Stimulated activated memory B cell treated with anti-CD40 and anti-IgM and Interleukin-4, amounts not matched to agents 10 μg/mL and 1 μg/mL and 100 μg/mL, for 72 hours (primary cell): ENCODE measurements at regions not wholly inside any gene's neighbourhood (a gene's known extent, or its start where the extent isn't known, plus 50 kb on each side); places are given as distances from the start of the nearest gene placed in this dataset.

Source experiments
- ATAC-seq: fragments of 150-1000 bp; cut with Tn5 transposase; 2 replicates; pipeline ENCODE4 v1.10.0; 2021
- H3K27ac Mint-ChIP-seq: one replicate; pipeline ENCODE4 v1.8.0; 2022; ENCODE audit warnings: mild to moderate bottlenecking, mixed read lengths
- H3K27me3 Mint-ChIP-seq: one replicate; pipeline ENCODE4 v1.8.0; 2022; ENCODE audit warnings: mixed read lengths
- H3K36me3 Mint-ChIP-seq: one replicate; pipeline ENCODE4 v1.8.0; 2022; ENCODE audit warnings: mixed read lengths
- H3K4me1 Mint-ChIP-seq: one replicate; pipeline ENCODE4 v1.8.0; 2022; ENCODE audit warnings: mixed read lengths
- H3K4me3 Mint-ChIP-seq: one replicate; pipeline ENCODE4 v1.8.0; 2022; ENCODE audit warnings: mild to moderate bottlenecking, moderate library complexity, mixed read lengths
- H3K9me3 Mint-ChIP-seq: one replicate; pipeline ENCODE4 v1.8.0; 2022; ENCODE audit warnings: mixed read lengths

DNA sequence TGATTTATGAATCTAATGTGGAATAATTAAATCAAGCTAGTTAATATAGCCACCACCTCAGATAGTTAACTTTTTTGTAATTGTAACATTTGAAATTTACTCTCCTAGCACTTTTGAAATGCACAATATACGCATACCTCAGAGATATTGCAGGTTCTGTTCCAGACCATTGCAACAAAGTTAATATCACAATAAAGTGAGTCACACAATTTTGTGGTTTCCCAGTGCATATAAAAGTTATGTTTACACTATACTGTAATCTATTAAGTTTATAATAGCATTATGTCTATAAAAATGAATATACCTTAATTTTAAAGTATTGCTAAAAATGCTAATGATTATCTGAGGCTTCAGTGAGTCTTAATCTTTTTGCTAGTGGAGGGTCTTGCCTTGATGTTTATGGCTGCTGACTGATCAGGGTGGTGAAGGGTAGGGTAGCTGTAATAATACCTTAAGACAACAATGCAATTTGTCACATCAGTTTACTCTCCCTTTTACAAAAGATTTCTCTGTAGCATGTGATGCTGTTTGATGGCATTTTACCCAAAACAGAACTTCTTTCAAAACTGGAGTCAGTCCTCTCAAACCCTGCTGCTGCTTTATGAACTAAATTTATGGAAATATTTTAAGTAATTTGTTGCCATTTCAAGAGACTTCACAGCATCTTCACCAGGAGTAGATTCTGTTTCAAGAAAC is 235.1 kb upstream of the ADAMTSL1 start:
- peaks cover 6% of the 10 kb centered on the region for H3K9me3 Mint-ChIP-seq
- no peak overlapping the region for H3K4me3 Mint-ChIP-seq
- H3K27ac Mint-ChIP-seq: no peak overlapping the region
- H3K27me3 Mint-ChIP-seq: no peaks in the 10 kb centered on the region
- no peak for ATAC-seq
- no peaks in the 10 kb centered on the region for H3K36me3 Mint-ChIP-seq
- H3K4me1 Mint-ChIP-seq: no peaks in the 10 kb centered on the region

DNA sequence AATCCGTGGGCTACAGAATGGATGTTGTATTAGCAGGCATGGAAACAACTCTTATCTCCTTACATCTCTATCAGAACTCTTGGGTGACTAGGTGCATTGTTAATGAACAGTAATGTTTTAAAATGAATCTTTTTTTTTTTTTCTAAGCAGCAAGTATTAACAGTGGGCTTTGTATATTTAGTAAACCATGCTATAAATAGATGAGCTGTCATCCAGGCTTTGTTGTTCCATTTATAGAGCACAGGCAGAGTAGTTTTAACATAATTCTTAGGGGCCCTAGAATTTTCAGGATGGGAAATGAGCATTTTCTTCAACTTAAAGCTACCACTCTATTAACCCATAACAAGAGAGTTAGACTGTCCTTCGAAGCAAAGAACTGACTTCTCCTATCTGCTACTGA is 233.7 kb upstream of the ADAMTSL1 start:
- ATAC-seq: no peak
- H3K4me3 Mint-ChIP-seq: no peak overlapping the region
- peaks cover 11% of the 10 kb centered on the region for H3K9me3 Mint-ChIP-seq
- H3K36me3 Mint-ChIP-seq: no peaks in the 10 kb centered on the region
- no peak overlapping the region for H3K27ac Mint-ChIP-seq
- H3K4me1 Mint-ChIP-seq: no peaks in the 10 kb centered on the region
- H3K27me3 Mint-ChIP-seq: no peaks in the 10 kb centered on the region

DNA sequence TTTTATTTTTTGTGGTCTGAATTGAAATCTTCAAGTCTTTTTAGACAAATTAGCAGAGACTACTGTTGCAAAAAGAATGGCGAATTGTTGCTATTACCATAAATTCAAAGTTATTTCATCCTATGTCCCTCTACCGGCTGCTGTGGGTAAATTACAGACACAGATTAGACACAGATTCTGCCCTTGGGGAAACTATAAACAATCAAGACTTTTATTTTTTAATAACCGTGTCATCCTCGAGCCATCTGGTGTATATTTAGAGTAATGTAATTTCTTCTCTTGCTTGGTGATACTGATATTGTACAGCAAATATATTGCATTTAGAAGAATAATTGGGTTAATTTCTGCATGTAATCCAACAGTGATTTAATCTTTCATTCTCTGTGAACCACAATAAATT is 228.0 kb upstream of the ADAMTSL1 start:
- ATAC-seq: no peak
- Mint-ChIP-seq H3K4me1 (no peaks in the 10 kb centered on the region), H3K27ac (no peak overlapping the region), H3K4me3 (no peak overlapping the region), H3K36me3 (no peaks in the 10 kb centered on the region), H3K9me3 (peaks cover 11% of the 10 kb centered on the region), H3K27me3 (no peaks in the 10 kb centered on the region)

DNA sequence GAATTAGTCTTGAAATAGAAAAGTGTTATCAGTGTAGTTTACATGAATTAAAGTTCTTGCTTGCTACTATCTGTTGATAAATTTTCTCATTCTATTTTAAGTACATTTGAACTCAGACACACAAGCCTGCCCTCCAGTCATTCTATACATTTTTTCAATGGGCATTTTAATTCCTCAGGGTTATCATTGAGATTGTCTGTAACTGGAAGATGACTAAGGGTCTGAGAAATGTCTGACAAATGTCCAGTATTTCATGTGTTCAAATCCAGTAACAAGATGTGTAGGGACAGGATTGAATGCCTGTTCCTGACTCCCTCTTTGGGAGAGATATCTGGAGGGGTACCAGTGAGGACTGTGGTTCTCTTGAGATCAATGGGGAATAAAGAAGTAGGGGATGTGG is 223.9 kb upstream of the ADAMTSL1 start:
- ATAC-seq: no peak
- no peaks in the 10 kb centered on the region for H3K27me3 Mint-ChIP-seq
- no peak overlapping the region for H3K27ac Mint-ChIP-seq
- H3K36me3 Mint-ChIP-seq: no peaks in the 10 kb centered on the region
- H3K4me1 Mint-ChIP-seq: no peaks in the 10 kb centered on the region
- no peak overlapping the region for H3K4me3 Mint-ChIP-seq
- H3K9me3 Mint-ChIP-seq: no peaks in the 10 kb centered on the region

DNA sequence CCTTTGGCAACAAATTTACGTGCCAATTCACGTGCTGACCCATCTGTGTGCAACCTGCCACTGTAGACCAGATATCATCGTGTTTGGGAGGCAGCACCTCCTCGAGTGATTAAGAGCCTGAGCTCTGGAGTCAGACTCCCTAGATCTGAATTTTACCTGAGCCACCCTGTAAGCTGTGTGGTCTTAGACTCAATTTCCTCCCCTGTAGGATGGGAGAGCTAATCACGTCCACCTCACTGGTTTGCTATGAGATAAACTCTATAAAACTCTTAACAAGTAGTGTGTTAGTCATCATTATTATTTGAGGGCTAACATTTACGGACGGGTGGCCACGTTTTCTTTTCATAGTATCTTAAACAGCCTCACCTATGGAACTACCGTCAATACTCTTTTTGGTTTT is 220.0 kb upstream of the ADAMTSL1 start:
- no peak overlapping the region for H3K4me3 Mint-ChIP-seq
- no peaks in the 10 kb centered on the region for H3K27me3 Mint-ChIP-seq
- H3K36me3 Mint-ChIP-seq: no peaks in the 10 kb centered on the region
- H3K4me1 Mint-ChIP-seq: no peaks in the 10 kb centered on the region
- no peak for ATAC-seq
- no peak overlapping the region for H3K27ac Mint-ChIP-seq
- no peaks in the 10 kb centered on the region for H3K9me3 Mint-ChIP-seq

DNA sequence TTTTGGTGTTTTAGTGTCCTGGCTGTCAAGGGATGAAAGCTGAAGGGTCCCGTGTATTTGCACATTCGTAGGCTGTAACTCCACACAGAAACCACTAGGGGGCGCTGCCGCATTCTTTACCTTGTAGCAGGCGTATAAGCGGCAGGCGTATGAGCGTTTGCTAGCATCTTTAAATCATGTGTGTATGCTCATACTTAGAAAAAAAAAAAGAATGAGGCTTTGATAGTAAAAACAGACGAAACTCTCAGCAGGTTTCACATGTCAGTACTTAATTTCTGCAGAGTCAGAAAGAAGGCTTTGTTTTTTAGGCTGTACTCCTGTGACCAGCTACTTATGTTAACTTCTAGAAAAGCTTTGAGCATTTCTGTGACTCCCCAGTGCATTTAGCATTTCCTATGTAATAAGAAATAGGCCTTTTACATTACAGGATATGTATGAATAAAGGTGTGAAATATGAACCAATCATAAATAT is 218.8 kb upstream of the ADAMTSL1 start:
- Mint-ChIP-seq H3K4me1 (no peaks in the 10 kb centered on the region), H3K9me3 (no peaks in the 10 kb centered on the region), H3K27ac (no peak overlapping the region), H3K27me3 (no peaks in the 10 kb centered on the region), H3K36me3 (no peaks in the 10 kb centered on the region), H3K4me3 (no peak overlapping the region)
- no peak for ATAC-seq

DNA sequence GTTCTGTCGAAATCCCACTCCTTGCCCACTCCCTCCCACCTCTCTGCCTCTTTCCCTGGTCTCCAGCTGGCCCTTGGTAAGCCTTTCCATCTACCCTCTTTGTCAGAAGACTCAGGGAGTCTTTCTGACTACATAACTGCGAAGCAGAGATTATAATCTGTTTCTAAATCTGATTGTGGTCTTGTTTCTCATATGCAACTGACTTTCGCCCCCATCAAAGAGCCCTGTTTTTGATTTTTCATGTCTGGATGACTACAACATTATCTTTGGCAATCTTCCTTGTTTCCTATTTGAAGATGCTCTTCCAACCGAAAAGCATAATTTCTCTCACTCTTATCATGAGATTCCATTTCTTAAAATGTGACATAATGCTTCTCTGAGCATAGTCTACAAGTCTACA is 218.2 kb upstream of the ADAMTSL1 start:
- Mint-ChIP-seq H3K36me3 (no peaks in the 10 kb centered on the region), H3K27ac (no peak overlapping the region), H3K27me3 (no peaks in the 10 kb centered on the region), H3K9me3 (no peaks in the 10 kb centered on the region), H3K4me3 (no peak overlapping the region), H3K4me1 (no peaks in the 10 kb centered on the region)
- ATAC-seq: no peak

DNA sequence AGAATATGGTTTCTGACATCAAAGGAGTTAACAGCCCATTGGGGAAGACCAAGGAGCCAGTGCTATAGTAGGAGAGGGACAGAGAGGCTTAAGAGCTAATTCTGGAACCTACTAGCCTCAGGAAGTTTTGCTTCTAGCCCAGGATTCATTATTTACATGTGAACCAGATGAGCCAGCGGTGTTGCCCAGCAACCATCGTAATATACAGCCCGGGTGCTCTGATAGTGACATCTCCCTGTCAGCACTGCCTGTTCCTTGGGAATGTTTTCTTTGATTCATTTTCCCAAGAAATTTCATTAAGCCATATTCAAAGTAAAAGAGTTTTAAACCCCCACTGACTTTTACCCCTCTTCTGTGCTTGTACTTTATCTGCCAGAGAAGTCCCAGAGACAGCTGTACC is 217.4 kb upstream of the ADAMTSL1 start:
- no peaks in the 10 kb centered on the region for H3K27me3 Mint-ChIP-seq
- no peaks in the 10 kb centered on the region for H3K4me1 Mint-ChIP-seq
- no peak overlapping the region for H3K4me3 Mint-ChIP-seq
- no peaks in the 10 kb centered on the region for H3K36me3 Mint-ChIP-seq
- H3K27ac Mint-ChIP-seq: no peak overlapping the region
- H3K9me3 Mint-ChIP-seq: no peaks in the 10 kb centered on the region
- ATAC-seq: no peak

DNA sequence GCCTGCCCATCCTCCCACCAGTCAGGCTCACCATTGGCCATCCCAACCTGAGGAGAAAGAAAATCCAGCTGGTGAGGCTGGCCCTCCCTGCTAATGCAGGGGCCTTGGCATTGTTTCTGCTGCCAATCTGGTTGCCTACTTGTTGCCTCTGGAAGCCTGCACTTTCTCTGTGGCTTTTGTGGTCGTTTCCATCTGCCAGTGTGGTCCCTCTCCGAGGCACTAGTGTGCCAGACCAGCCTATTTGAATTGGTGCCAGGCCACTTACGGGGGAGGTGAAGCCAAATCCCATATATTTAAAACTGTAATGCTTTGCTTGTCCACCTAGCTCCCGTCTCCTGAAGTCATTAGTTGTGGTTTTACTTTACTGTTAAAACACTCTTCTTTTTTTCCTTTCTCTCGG is 213.4 kb upstream of the ADAMTSL1 start:
- Mint-ChIP-seq H3K27me3 (no peaks in the 10 kb centered on the region), H3K4me3 (no peak overlapping the region), H3K36me3 (no peaks in the 10 kb centered on the region), H3K27ac (no peak overlapping the region), H3K4me1 (no peaks in the 10 kb centered on the region), H3K9me3 (no peaks in the 10 kb centered on the region)
- no peak for ATAC-seq

DNA sequence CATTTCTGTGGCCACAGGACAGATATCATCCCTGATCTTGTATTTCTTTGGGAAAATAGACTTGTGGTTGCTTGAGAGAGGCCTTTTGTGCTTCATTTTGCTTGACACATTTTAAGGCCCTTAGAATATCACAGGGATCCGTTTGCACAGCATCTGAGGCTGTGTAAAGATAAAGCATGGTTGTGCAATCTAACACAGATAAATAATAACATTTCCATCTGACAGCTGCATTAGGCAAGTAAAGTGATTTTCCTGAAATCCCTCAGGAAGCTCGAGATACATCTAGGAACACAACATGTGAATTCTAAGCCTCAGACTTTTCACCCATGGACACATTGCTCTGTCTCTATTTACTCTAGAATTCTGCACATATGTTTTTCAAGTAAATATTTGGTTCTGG is 212.8 kb upstream of the ADAMTSL1 start:
- Mint-ChIP-seq H3K36me3 (no peaks in the 10 kb centered on the region), H3K9me3 (no peaks in the 10 kb centered on the region), H3K4me3 (no peak overlapping the region), H3K27me3 (no peaks in the 10 kb centered on the region), H3K4me1 (no peaks in the 10 kb centered on the region), H3K27ac (no peak overlapping the region)
- no peak for ATAC-seq

DNA sequence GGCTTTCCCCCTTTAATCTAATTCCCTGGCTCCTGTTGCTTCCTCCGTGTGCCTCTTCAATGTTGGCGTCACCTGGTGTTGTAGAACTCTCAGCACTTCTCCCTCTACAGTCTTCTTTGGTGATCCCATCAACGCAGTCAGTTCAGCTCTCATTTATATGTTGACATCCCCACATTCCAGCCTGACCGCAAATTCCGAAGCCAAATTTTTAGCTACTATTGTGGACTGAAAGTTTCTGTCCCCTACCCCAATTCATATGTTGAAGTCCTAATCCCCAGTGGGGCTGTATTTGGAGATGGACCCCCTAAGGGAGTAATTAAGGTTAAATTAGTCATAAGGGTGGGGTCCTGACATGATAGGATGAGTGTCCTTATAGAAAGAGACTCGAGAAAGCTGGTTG is 210.6 kb upstream of the ADAMTSL1 start:
- Mint-ChIP-seq H3K36me3 (no peaks in the 10 kb centered on the region), H3K4me1 (no peaks in the 10 kb centered on the region), H3K27me3 (no peaks in the 10 kb centered on the region), H3K4me3 (no peak overlapping the region), H3K27ac (no peak overlapping the region), H3K9me3 (no peaks in the 10 kb centered on the region)
- no peak for ATAC-seq

DNA sequence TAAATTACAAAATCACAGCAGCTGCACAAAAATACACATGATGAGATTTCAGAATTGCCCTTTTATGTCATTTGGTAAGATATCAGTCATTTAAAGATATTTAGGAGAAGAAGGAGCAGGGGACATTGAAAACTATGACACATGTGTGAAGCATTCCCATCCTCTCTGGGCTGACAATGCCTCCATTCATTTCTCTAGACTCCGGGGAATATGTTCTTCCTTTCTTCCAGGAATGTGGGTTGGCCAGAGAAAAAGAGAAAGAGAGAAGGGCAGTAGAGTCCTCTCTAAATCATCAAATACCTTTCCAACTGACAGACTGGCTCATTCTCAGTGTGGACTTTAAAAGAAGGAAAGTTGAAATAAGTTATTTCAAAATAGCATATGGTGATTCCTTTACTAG is 205.6 kb upstream of the ADAMTSL1 start:
- no peaks in the 10 kb centered on the region for H3K36me3 Mint-ChIP-seq
- no peaks in the 10 kb centered on the region for H3K4me1 Mint-ChIP-seq
- no peak overlapping the region for H3K27ac Mint-ChIP-seq
- H3K9me3 Mint-ChIP-seq: peaks cover 6% of the 10 kb centered on the region
- no peak overlapping the region for H3K4me3 Mint-ChIP-seq
- ATAC-seq: no peak
- H3K27me3 Mint-ChIP-seq: no peaks in the 10 kb centered on the region

DNA sequence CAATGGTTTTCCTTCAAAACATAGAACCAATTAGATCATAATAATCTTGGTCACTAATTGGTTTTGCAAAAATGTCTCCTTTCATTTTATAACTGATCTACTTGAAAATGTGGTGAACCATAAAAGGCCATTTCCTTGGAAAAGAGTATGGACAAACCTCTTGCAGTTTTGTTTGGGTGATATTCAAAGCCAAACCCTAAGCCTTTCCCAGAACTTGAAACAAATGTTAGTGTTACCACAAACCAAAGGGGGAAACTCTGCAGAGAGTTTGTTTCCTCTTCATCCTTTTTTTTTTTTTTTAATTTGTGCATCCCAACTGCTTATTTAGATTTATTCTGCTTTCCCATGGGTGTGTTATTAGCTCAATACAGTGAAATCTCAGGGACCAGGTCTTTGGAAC is 204.4 kb upstream of the ADAMTSL1 start:
- H3K36me3 Mint-ChIP-seq: no peaks in the 10 kb centered on the region
- no peaks in the 10 kb centered on the region for H3K27me3 Mint-ChIP-seq
- no peak overlapping the region for H3K4me3 Mint-ChIP-seq
- H3K4me1 Mint-ChIP-seq: no peaks in the 10 kb centered on the region
- peaks cover 6% of the 10 kb centered on the region for H3K9me3 Mint-ChIP-seq
- ATAC-seq: no peak
- no peak overlapping the region for H3K27ac Mint-ChIP-seq

DNA sequence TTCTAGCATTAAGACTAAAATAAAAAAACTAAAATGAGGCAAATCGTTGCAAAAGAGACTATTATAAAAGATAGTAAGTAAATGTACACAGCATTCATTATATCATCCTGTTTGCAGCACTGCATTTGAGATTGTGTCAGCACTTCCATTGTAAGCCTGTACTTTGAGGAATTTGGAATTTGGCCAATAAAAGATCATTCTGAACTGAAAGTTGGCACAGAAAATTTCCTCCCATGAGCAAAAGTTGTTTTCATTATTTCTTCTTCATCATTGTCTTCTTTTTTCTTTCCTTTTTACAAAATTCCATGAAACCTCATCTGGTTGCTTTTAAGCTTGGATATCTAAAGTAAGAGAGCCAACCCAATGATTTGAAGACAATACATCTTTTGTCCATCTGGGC is 199.3 kb upstream of the ADAMTSL1 start:
- Mint-ChIP-seq H3K9me3 (peaks cover 20% of the 10 kb centered on the region), H3K27me3 (no peaks in the 10 kb centered on the region), H3K36me3 (no peaks in the 10 kb centered on the region)

DNA sequence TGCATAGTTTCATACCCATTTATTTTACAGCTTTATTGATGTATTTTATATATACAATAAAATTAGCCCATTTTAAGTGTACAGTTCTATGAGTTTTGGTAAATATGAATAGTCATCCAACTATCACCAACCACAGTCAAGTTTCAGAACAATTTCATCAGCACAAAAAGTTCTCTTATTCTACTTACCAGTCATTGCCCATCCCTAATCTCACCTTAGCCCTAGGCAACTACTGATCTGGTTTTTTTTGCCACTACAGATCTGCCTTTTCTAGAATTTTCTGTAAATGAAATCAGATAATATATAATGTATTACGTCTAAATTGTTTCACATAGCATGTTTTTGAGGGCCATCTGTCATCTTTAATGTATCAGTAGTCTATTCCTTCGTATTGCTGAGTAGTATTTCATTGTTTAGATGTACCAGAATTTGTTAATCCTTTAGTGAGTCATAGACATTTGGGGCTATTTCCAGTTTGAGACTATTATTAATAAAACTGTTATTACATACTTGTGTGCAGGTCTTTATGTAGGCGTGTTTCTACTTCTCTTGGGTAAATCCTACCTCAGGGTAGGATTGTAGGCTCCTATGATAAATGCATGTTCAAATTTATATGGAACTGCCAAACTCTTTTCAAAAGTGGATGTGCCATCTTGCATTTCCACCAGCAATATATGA is 198.5 kb upstream of the ADAMTSL1 start:
- Mint-ChIP-seq H3K9me3 (peaks cover 20% of the 10 kb centered on the region), H3K4me1 (no peaks in the 10 kb centered on the region), H3K27me3 (no peaks in the 10 kb centered on the region), H3K4me3 (no peak overlapping the region), H3K36me3 (no peaks in the 10 kb centered on the region), H3K27ac (no peak overlapping the region)
- no peak for ATAC-seq

More for the DNA sequence above, 199.3 kb upstream of the ADAMTSL1 start:
- Mint-ChIP-seq H3K4me1 (no peaks in the 10 kb centered on the region), H3K4me3 (no peak overlapping the region), H3K27ac (no peak overlapping the region)
- ATAC-seq: no peak

DNA sequence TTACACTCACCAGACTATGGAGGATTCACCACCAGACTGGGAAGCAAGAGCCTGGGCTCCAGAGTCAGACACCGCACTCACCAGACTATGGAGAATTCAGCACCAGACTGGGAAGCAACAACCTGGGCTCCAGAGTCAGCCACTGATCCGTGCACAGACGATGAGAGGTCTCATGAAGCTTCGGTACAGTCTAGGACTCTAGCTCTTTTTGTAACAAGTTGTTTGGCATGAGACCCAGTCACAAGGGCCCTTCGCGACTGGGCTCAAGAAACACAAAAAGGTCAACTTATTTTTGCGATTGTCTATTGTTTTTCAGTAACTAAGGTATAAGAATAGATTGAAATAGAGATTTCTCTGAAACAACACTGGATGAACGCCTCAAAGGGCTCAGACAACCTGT is 192.7 kb upstream of the ADAMTSL1 start:
- H3K27ac Mint-ChIP-seq: no peak overlapping the region
- H3K27me3 Mint-ChIP-seq: no peaks in the 10 kb centered on the region
- no peak for ATAC-seq
- no peak overlapping the region for H3K4me3 Mint-ChIP-seq
- H3K4me1 Mint-ChIP-seq: no peaks in the 10 kb centered on the region
- H3K9me3 Mint-ChIP-seq: peaks cover 17% of the 10 kb centered on the region
- H3K36me3 Mint-ChIP-seq: no peaks in the 10 kb centered on the region
